GM12878 (cell line): ENCODE measurements at regions not wholly inside any gene's neighbourhood (a gene's known extent, or its start where the extent isn't known, plus 50 kb on each side); places are given as distances from the start of the nearest gene placed in this dataset.

Source experiments
- ATAC-seq: fragments of 200-7000 bp; cut with Tn5 transposase; 3 replicates; pipeline ENCODE4 v1.9.1; 2020; ENCODE audit warnings: mild to moderate bottlenecking, moderate library complexity
- BruUV-seq: library from RNA; stranded (reverse); fragments of 400-500 nt; replicated peaks from 2 replicates; lab custom pipeline; 2021; lab: Mats Ljungman, UMichigan
- CTCF ChIA-PET: fragments of 300-600 bp; sonication (Branson Sonifier 250); formaldehyde crosslinking; extraction: SDS; loops from one replicate; lab custom pipeline; 2021; ENCODE audit warnings: inconsistent platforms; lab: Yijun Ruan, JAX
- POLR2A ChIA-PET: fragments of 350-600 bp; formaldehyde crosslinking; extraction: SDS; loops from one replicate; lab custom pipeline; 2021; ENCODE audit warnings: inconsistent platforms; lab: Charles Lee
- RAD21 ChIA-PET: fragments of 300-600 bp; sonication (Branson Sonifier 250); formaldehyde crosslinking; loops from one replicate; lab custom pipeline; 2023; ENCODE audit warnings: antibody characterized with exemption; ENCODE audit not compliant: unreplicated experiment; lab: Charles Lee
- SMC1A ChIA-PET: fragments of 300-600 bp; sonication (Branson Sonifier 250); formaldehyde crosslinking; loops from one replicate; lab custom pipeline; 2023; ENCODE audit not compliant: unreplicated experiment, uncharacterized antibody; lab: Charles Lee
- DNase-seq: peaks from one replicate; pipeline ENCODE4 v3.0.0-alpha.2; 2011; ENCODE audit warnings: low read depth, low spot score
- FAIRE-seq: peaks from 3 replicates; lab custom pipeline; 2011; peaks lifted over from hg19 to GRCh38; lab: Jason Lieb, UNC
- H2AFZ ChIP-seq: 2 replicates; pipeline ENCODE4 v1.6.0; 2011; ENCODE audit warnings: low read depth, low read length, control low read depth; ENCODE audit not compliant: control insufficient read depth
- H3K27ac ChIP-seq: 2 replicates; pipeline ENCODE4 v1.5.1; 2011; ENCODE audit warnings: control low read depth; ENCODE audit not compliant: control insufficient read depth, insufficient read depth
- H3K27me3 ChIP-seq, 2 experiments: replicated peaks in 1 of 2; 2 replicates each; pipeline versions ENCODE4 v1.6.0 to v1.6.1; 2011; ENCODE audit warnings: low read length in 1 of 2; ENCODE audit not compliant: control insufficient read depth in 2 of 2, insufficient read depth in 2 of 2
- H3K36me3 ChIP-seq, 2 experiments: 2 replicates each; pipeline ENCODE4 v1.5.1; 2011; ENCODE audit warnings: low read length in 1 of 2; ENCODE audit not compliant: control insufficient read depth in 2 of 2, insufficient read depth in 2 of 2
- H3K4me1 ChIP-seq: 2 replicates; pipeline ENCODE4 v1.6.1; 2011; ENCODE audit warnings: mild to moderate bottlenecking, low read length, moderate library complexity, mixed read lengths; ENCODE audit not compliant: control insufficient read depth, insufficient read depth
- H3K4me2 ChIP-seq: 2 replicates; pipeline ENCODE4 v1.6.0; 2011; ENCODE audit warnings: control low read depth; ENCODE audit not compliant: control insufficient read depth, insufficient read depth
- H3K4me3 ChIP-seq: fragments of 200-600 bp; sonication (generic); 2 replicates; pipeline ENCODE4 v1.5.1; 2016
- H3K79me2 ChIP-seq: 2 replicates; pipeline ENCODE4 v1.6.0; 2011; ENCODE audit warnings: low read length; ENCODE audit not compliant: control insufficient read depth, insufficient read depth
- H3K9ac ChIP-seq: 2 replicates; pipeline ENCODE4 v1.8.0; 2011; ENCODE audit warnings: low read length, control low read depth, mixed read lengths; ENCODE audit not compliant: control insufficient read depth, insufficient read depth
- H3K9me3 ChIP-seq: replicated peaks from 3 replicates; pipeline ENCODE4 v1.5.1; 2011; ENCODE audit warnings: mild to moderate bottlenecking, low read length; ENCODE audit not compliant: control insufficient read depth, insufficient read depth
- H4K20me1 ChIP-seq: 2 replicates; pipeline ENCODE4 v1.6.0; 2011; ENCODE audit not compliant: control insufficient read depth, insufficient read depth
- BACH1 ChIP-seq: fragments of 450-650 bp; IDR thresholded peaks from 2 replicates; pipeline ENCODE4 v1.6.1; 2017; ENCODE audit warnings: mild to moderate bottlenecking, borderline replicate concordance
- ETV6 ChIP-seq, 2 experiments: fragments of 450-650 bp in 1 of 2; IDR thresholded peaks in 1 of 2; conservative IDR thresholded peaks in 1 of 2; 2 replicates each; pipeline ENCODE4 v1.6.1; 2014; ENCODE audit warnings: antibody characterized with exemption in 1 of 2, borderline replicate concordance in 1 of 2, low read depth in 1 of 2, mild to moderate bottlenecking in 1 of 2, moderate library complexity in 1 of 2
- HDAC2 ChIP-seq: fragments of 200-600 bp; sonication (generic); IDR thresholded peaks from 2 replicates; pipeline ENCODE4 v1.6.1; 2017
- IKZF1 ChIP-seq: fragments of 450-650 bp; conservative IDR thresholded peaks from 2 replicates; pipeline ENCODE4 v1.6.1; 2017; ENCODE audit warnings: antibody characterized with exemption, mild to moderate bottlenecking
- KAT2A ChIP-seq: conservative IDR thresholded peaks from 2 replicates; pipeline ENCODE4 v1.6.1; 2011; ENCODE audit warnings: low read depth, low read length; ENCODE audit not compliant: control insufficient read depth
- KDM1A ChIP-seq: fragments of 200-600 bp; sonication (generic); IDR thresholded peaks from 2 replicates; pipeline ENCODE4 v1.6.1; 2016; ENCODE audit warnings: borderline replicate concordance
- KLF5 ChIP-seq: fragments of 450-650 bp; IDR thresholded peaks from 2 replicates; pipeline ENCODE4 v1.6.1; 2014; ENCODE audit warnings: mild to moderate bottlenecking; ENCODE audit not compliant: partially characterized antibody
- PAX8 ChIP-seq: fragments of 450-650 bp; IDR thresholded peaks from 2 replicates; pipeline ENCODE4 v1.6.1; 2017; ENCODE audit warnings: mild to moderate bottlenecking, moderate library complexity
- RB1 ChIP-seq: fragments of 450-650 bp; formaldehyde crosslinking; IDR thresholded peaks from 2 replicates; pipeline ENCODE4 v1.6.1; 2017; ENCODE audit warnings: mild to moderate bottlenecking, borderline replicate concordance
- SIX5 ChIP-seq: IDR thresholded peaks from 2 replicates; pipeline ENCODE4 v1.6.1; 2011; ENCODE audit warnings: mild to moderate bottlenecking, low read depth, low read length, moderate library complexity; ENCODE audit not compliant: severe bottlenecking
- TCF7 ChIP-seq: IDR thresholded peaks from 2 replicates; pipeline ENCODE4 v1.6.1; 2014; ENCODE audit warnings: antibody characterized with exemption, borderline replicate concordance
- WRNIP1 ChIP-seq: IDR thresholded peaks from 2 replicates; pipeline ENCODE4 v1.6.1; 2011; ENCODE audit warnings: low read depth, low read length, improper control_type of control experiment, borderline replicate concordance
- ZSCAN29 ChIP-seq: fragments of 450-650 bp; IDR thresholded peaks from 2 replicates; pipeline ENCODE4 v1.6.1; 2017; ENCODE audit warnings: mild to moderate bottlenecking, moderate library complexity
- WGBS: methylation state at CpG from one replicate; pipeline ENCODE4 v1.1.6; 2016; ENCODE audit warnings: low lambda C conversion rate; ENCODE audit not compliant: insufficient replicate concordance, insufficient coverage; ENCODE audit errors: missing lambda C conversion rate; 5-methylcytosine and 5-hydroxymethylcytosine counted together
- in situ Hi-C: fragments of 300-500 bp; cut with MboI; formaldehyde crosslinking; loops from 9 replicates; pipeline ENCODE4 v1.14.3; 2018; ENCODE audit warnings: mixed read lengths
- intact Hi-C: fragments of 100-400 bp; cut with micrococcal nuclease; formaldehyde crosslinking; loops from one replicate; pipeline ENCODE4 v1.14.2; 2022; ENCODE audit not compliant: unreplicated experiment
- TF ChIP-seq, protein P1 (sequence below): IDR thresholded peaks from 2 replicates; pipeline ENCODE4 v1.6.1; 2011; ENCODE audit warnings: borderline replicate concordance, low read depth, mild to moderate bottlenecking, moderate library complexity, mixed read lengths, low read length; ENCODE audit not compliant: insufficient read depth; ENCODE audit errors: extremely low read length
- TF ChIP-seq, protein P2 (sequence below): fragments of 450-650 bp; IDR thresholded peaks from 2 replicates; pipeline ENCODE4 v1.6.1; 2014; ENCODE audit warnings: mild to moderate bottlenecking

DNA sequence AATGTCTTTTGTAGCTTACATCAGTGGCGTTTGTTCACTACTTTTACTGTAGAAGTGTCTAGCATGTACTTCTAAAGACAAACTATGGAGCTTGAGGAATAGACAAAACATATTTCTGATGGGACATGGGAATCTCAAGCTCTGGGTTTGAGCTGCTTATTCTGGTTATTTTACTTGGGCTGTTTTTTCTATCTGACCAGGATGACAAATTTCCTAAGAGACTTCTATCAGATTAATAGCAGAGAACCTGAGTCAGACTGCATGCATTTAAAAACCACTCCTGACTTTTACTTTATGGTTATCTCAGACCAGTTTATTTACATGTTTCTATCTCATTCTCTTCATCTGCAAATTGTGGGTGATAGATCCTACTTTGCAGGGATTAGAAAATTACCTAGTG, 1282.3 kb upstream of the GJE1 start:
- no peak overlapping the region for H3K9ac ChIP-seq
- WGBS, result 0% methylated on average over 1 of the region's 1 CpG
- no peak for TF ChIP-seq PAX8
- TF ChIP-seq RB1, result no peak
- TF ChIP-seq, protein P1, sequence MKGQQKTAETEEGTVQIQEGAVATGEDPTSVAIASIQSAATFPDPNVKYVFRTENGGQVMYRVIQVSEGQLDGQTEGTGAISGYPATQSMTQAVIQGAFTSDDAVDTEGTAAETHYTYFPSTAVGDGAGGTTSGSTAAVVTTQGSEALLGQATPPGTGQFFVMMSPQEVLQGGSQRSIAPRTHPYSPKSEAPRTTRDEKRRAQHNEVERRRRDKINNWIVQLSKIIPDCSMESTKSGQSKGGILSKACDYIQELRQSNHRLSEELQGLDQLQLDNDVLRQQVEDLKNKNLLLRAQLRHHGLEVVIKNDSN, result no peak
- no peak for TF ChIP-seq ZSCAN29
- no peak for TF ChIP-seq SIX5
- TF ChIP-seq TCF7, result no peak
- TF ChIP-seq, protein P2, sequence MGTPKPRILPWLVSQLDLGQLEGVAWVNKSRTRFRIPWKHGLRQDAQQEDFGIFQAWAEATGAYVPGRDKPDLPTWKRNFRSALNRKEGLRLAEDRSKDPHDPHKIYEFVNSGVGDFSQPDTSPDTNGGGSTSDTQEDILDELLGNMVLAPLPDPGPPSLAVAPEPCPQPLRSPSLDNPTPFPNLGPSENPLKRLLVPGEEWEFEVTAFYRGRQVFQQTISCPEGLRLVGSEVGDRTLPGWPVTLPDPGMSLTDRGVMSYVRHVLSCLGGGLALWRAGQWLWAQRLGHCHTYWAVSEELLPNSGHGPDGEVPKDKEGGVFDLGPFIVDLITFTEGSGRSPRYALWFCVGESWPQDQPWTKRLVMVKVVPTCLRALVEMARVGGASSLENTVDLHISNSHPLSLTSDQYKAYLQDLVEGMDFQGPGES, result no peak
- TF ChIP-seq KLF5, result no peak
- TF ChIP-seq WRNIP1, result no peak
- no peak for TF ChIP-seq ETV6 (conservative IDR thresholded peaks at IDR 0.05 in 1 of 2, IDR thresholded peaks at IDR 0.05 in 1 of 2; ENCODE audit: borderline replicate concordance in 1 of 2, low read depth in 1 of 2)
- TF ChIP-seq BACH1, result no peak
- no peak for TF ChIP-seq KAT2A
- no peak for TF ChIP-seq IKZF1
- TF ChIP-seq KDM1A, result no peak
- TF ChIP-seq HDAC2, result no peak
- TF ChIP-seq, all 136 proteins: peak for 0
- H3K4me1 ChIP-seq, result no peaks in the 10 kb centered on the region
- no peak overlapping the region for H2AFZ ChIP-seq
- in situ Hi-C loops, result no loop called here
- ChIA-PET SMC1A (interaction anchor here (0.8 kb wide), 1 partner anchor 13 kb away, joined by 3 read pairs; no protein-coding TSS in a partner anchor), POLR2A (no interaction called here), CTCF (interaction anchor here (1.1 to 1.3 kb wide), 2 partner anchors 8 to 19 kb away, joined by 3 read pairs; no protein-coding TSS in a partner anchor), RAD21 (no interaction called here)
- intact Hi-C loops, result no loop called here
- no peak overlapping the region for H3K4me2 ChIP-seq
- H3K27me3 ChIP-seq, result no peaks in the 10 kb centered on the region
- ATAC-seq (no peak), FAIRE-seq (no peak), DNase-seq (no peak)
- no peaks in the 10 kb centered on the region for H3K36me3 ChIP-seq
- no peak overlapping the region for H3K27ac ChIP-seq
- H4K20me1 ChIP-seq, result no peaks in the 10 kb centered on the region
- H3K4me3 ChIP-seq, result no peak overlapping the region
- no peaks in the 10 kb centered on the region for H3K79me2 ChIP-seq
- no peaks in the 10 kb centered on the region for H3K9me3 ChIP-seq
- BruUV-seq, result no TSS peak
